ENCODE measurements at regions not wholly inside any gene's neighbourhood (a gene's known extent, or its start where the extent isn't known, plus 50 kb on each side); places are given as distances from the start of the nearest gene placed in this dataset.
"Not testable (repeated sequence)": the region's sequence is repeated elsewhere in the genome, so short reads cannot be mapped to it uniquely, and the experiment has no call there.

GRCh38 chr20:22823119-22823518 is 212.0 kb upstream of the SSTR4 start:
- DNase-seq: no peak

- DNase-seq: no peak
These were observed 211.0 kb upstream of the SSTR4 start for GRCh38 chr20:22824077-22824476.

GRCh38 chr20:22825076-22825475 is 210.0 kb upstream of the SSTR4 start:
- DNase-seq: no peak

GRCh38 chr20:22825546-22825945 is 209.6 kb upstream of the SSTR4 start:
- no peak for DNase-seq

- no peak for DNase-seq
These were observed 208.5 kb upstream of the SSTR4 start for GRCh38 chr20:22826306-22827230.

GRCh38 chr20:22827916-22828315 is 207.2 kb upstream of the SSTR4 start:
- DNase-seq: no peak

- DNase-seq: no peak
These were observed 205.8 kb upstream of the SSTR4 start for GRCh38 chr20:22829356-22829755.

- no peak for DNase-seq
These were observed 205.0 kb upstream of the SSTR4 start for GRCh38 chr20:22830138-22830537.

GRCh38 chr20:22830715-22831114 is 204.4 kb upstream of the SSTR4 start:
- DNase-seq: not testable (repeated sequence)

- DNase-seq: no peak
These were observed 201.3 kb upstream of the SSTR4 start for GRCh38 chr20:22833851-22834250.

GRCh38 chr20:22834651-22835256 is 200.4 kb upstream of the SSTR4 start:
- no peak for DNase-seq

GRCh38 chr20:22836211-22836610 is 198.9 kb upstream of the SSTR4 start:
- no peak for DNase-seq

GRCh38 chr20:22836877-22837276 is 198.2 kb upstream of the SSTR4 start:
- DNase-seq: no peak

GRCh38 chr20:22838001-22838400 is 197.1 kb upstream of the SSTR4 start:
- DNase-seq: no peak

- no peak for DNase-seq
These were observed 193.3 kb upstream of the SSTR4 start for GRCh38 chr20:22841846-22842245.

GRCh38 chr20:22842793-22843192 is 192.3 kb upstream of the SSTR4 start:
- no peak for DNase-seq

GRCh38 chr20:22844959-22845358 is 190.2 kb upstream of the SSTR4 start:
- DNase-seq: no peak

GRCh38 chr20:22846863-22847262 is 188.2 kb upstream of the SSTR4 start:
- DNase-seq: no peak

GRCh38 chr20:22848364-22848763 is 186.7 kb upstream of the SSTR4 start:
- DNase-seq: no peak

- not testable (repeated sequence) for DNase-seq
These were observed 183.3 kb upstream of the SSTR4 start for GRCh38 chr20:22851679-22852346.

- no peak for DNase-seq
These were observed 173.7 kb upstream of the SSTR4 start for GRCh38 chr20:22861231-22861980.

GRCh38 chr20:22861990-22862389 is 173.1 kb upstream of the SSTR4 start:
- no peak for DNase-seq

GRCh38 chr20:22862671-22863230 is 172.4 kb upstream of the SSTR4 start:
- DNase-seq: no peak
